Esophagus muscularis mucosa (tissue), 4 donors: ENCODE measurements at regions not wholly inside any gene's neighbourhood (a gene's known extent, or its start where the extent isn't known, plus 50 kb on each side); places are given as distances from the start of the nearest gene placed in this dataset.
A peak's percentile ranks its signal among the peaks of the same experiment; 100 is the strongest.

Experiments used
- DNase-seq: peaks from one replicate; pipeline ENCODE4 v3.0.0-alpha.2; 2017; ENCODE audit errors: extremely low spot score
- H3K27ac ChIP-seq, 4 donors: fragments of 200-600 bp; sonication (generic); replicated peaks in 1 of 4; 1 replicate in 3 of 4; 2 replicates in 1 of 4; pipeline ENCODE4 v1.5.1; 2016 to 2019; ENCODE audit warnings: mild to moderate bottlenecking in 1 of 4
- H3K27me3 ChIP-seq, 4 donors: fragments of 200-600 bp; sonication (generic); one replicate each; pipeline versions ENCODE4 v1.5.1 to v1.6.0; 2016 to 2019
- H3K36me3 ChIP-seq, 4 donors: fragments of 200-600 bp; sonication (generic); one replicate each; pipeline ENCODE4 v1.5.1; 2016 to 2019
- H3K4me1 ChIP-seq, 4 donors: fragments of 200-600 bp; sonication (generic); one replicate each; pipeline ENCODE4 v1.5.1; 2016 to 2019
- H3K4me3 ChIP-seq, 4 donors: fragments of 200-600 bp; sonication (generic); 1 replicate in 2 of 4; 2 replicates in 2 of 4; pipeline ENCODE4 v1.5.1; 2016 to 2019; ENCODE audit warnings: mild to moderate bottlenecking in 4 of 4, moderate library complexity in 1 of 4
- H3K9me3 ChIP-seq, 4 donors: fragments of 200-600 bp; sonication (generic); 1 replicate in 3 of 4; 2 replicates in 1 of 4; pipeline ENCODE4 v1.5.1; 2016 to 2019
- EP300 ChIP-seq: sonication (generic); formaldehyde crosslinking; IDR thresholded peaks from one replicate; pipeline ENCODE4 v1.6.1; 2017; ENCODE audit warnings: antibody characterized with exemption
- POLR2A ChIP-seq: fragments of 450-650 bp; IDR thresholded peaks from one replicate; pipeline ENCODE4 v1.6.1; 2017; ENCODE audit warnings: antibody characterized with exemption, moderate library complexity, mild to moderate bottlenecking, low read depth
- POLR2AphosphoS5 ChIP-seq, 2 donors: sonication (generic); formaldehyde crosslinking; IDR thresholded peaks; one replicate each; pipeline ENCODE4 v1.6.1; 2017; ENCODE audit warnings: antibody characterized with exemption in 2 of 2
- WGBS: methylation state at CpG from one replicate; pipeline ENCODE4 v1.1.5; 2018; 5-methylcytosine and 5-hydroxymethylcytosine counted together
- intact Hi-C: fragments of 100-400 bp; cut with DNase I; formaldehyde crosslinking; loops from one replicate; pipeline ENCODE4 v1.15.1; 2023
- TF ChIP-seq, protein P1 (sequence below), 3 experiments: fragments of 200-600 bp in 2 of 3; fragments of 450-650 bp in 1 of 3; sonication (generic) in 2 of 3; IDR thresholded peaks; one replicate each; pipeline ENCODE4 v1.5.1; 2017 to 2019; ENCODE audit warnings: antibody characterized with exemption in 3 of 3, mild to moderate bottlenecking in 2 of 3, moderate library complexity in 1 of 3

DNA sequence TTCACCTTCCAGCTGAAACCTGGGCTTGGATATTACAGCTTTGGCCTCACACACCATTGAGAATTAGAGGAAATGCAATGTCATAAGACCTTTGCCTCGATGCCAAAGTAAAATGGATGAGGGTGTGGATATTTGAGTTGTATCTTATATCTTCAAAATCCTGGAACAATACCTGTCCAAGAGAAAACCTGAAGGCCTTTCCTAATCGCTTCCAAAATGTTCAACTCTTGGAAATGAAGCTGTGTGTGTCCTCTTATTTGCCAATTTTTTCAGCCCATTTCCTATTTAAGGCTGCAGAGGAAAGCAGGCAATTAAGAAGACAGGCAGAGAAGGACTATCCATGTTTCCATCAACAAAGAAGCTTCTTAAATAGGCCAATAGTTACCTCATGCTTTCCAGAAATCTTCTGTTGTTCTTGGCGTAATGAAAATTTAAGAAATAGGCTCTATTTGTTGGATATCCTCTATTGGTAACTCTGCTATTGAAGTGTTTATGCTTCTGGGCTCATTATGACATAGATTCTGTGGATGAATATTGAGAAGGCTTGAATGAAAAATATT, 99.5 kb upstream of the ZBTB20 start:
- no peaks in the 10 kb centered on the region for H3K27me3 ChIP-seq
- no peaks in the 10 kb centered on the region for H3K9me3 ChIP-seq
- no peak overlapping the region for H3K4me3 ChIP-seq
- 67% methylated on average over 3 of the region's 3 CpGs for WGBS
- TF ChIP-seq POLR2A (no peak), EP300 (no peak), POLR2AphosphoS5 (IDR thresholded peaks at IDR 0.05) (no peak)
- TF ChIP-seq, protein P1, sequence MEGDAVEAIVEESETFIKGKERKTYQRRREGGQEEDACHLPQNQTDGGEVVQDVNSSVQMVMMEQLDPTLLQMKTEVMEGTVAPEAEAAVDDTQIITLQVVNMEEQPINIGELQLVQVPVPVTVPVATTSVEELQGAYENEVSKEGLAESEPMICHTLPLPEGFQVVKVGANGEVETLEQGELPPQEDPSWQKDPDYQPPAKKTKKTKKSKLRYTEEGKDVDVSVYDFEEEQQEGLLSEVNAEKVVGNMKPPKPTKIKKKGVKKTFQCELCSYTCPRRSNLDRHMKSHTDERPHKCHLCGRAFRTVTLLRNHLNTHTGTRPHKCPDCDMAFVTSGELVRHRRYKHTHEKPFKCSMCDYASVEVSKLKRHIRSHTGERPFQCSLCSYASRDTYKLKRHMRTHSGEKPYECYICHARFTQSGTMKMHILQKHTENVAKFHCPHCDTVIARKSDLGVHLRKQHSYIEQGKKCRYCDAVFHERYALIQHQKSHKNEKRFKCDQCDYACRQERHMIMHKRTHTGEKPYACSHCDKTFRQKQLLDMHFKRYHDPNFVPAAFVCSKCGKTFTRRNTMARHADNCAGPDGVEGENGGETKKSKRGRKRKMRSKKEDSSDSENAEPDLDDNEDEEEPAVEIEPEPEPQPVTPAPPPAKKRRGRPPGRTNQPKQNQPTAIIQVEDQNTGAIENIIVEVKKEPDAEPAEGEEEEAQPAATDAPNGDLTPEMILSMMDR (IDR thresholded peaks at IDR 0.05) = no peak
- no peaks in the 10 kb centered on the region for H3K4me1 ChIP-seq
- peak overlapping the region in 1 of 4 donors; percentile 35 for H3K27ac ChIP-seq
- H3K36me3 ChIP-seq = no peaks in the 10 kb centered on the region
- intact Hi-C loops = no loop called here
- no peak for DNase-seq

DNA sequence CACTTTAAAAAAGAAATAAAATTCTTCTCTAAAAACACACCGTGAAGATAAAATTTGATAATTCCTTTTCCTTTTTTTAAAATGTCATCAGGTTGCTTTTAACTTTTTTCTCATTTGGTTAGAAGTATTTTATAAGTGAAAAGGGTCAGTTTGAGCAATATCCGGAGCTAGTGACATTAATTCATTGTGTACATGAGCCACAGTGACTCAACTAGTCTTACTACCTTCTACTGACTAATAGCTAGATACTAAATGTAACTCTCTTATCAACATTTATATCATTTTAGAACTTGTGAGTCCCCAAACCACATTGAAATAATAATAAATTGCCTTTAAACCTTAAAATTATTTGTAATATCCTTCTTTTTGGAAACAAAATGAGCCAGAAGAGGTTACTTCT, 101.2 kb upstream of the ZBTB20 start:
- no peak overlapping the region for H3K4me3 ChIP-seq
- H3K4me1 ChIP-seq = no peaks in the 10 kb centered on the region
- WGBS = 79% methylated on average over 2 of the region's 2 CpGs
- no peak for DNase-seq
- no peaks in the 10 kb centered on the region for H3K36me3 ChIP-seq
- TF ChIP-seq EP300 (no peak), POLR2AphosphoS5 (IDR thresholded peaks at IDR 0.05) (no peak), POLR2A (no peak)
- TF ChIP-seq, protein P1 (IDR thresholded peaks at IDR 0.05) = no peak
- H3K27me3 ChIP-seq = no peaks in the 10 kb centered on the region
- intact Hi-C loops = no loop called here
- H3K27ac ChIP-seq = no peak overlapping the region
- H3K9me3 ChIP-seq = no peaks in the 10 kb centered on the region

DNA sequence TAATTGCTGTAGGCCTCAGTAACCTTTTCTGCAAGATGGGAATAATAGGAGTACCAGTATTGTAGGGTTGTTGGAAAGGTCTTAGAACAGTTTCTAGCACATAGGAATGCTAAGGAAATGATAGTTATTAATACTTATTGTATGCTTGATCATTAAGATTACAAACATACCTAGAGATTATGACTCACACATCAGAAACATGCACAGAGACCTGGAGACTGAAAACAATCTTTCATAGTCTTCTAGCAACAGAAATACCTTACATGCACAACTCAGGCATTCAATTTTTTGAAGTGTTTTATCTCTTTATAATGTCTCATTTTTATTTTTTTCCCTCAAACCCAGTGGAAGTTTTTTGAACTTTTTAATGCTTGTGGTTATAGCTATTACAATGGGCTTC, 104.4 kb upstream of the ZBTB20 start:
- H3K4me3 ChIP-seq = no peak overlapping the region
- H3K36me3 ChIP-seq = no peaks in the 10 kb centered on the region
- peaks cover 0 to 6% (median 2%) of the 10 kb centered on the region in 4 donors for H3K9me3 ChIP-seq
- H3K27ac ChIP-seq = no peak overlapping the region
- no peaks in the 10 kb centered on the region for H3K27me3 ChIP-seq
- H3K4me1 ChIP-seq = no peaks in the 10 kb centered on the region
- DNase-seq = no peak
- intact Hi-C loops = no loop called here
- TF ChIP-seq, protein P1 (IDR thresholded peaks at IDR 0.05) = no peak

DNA sequence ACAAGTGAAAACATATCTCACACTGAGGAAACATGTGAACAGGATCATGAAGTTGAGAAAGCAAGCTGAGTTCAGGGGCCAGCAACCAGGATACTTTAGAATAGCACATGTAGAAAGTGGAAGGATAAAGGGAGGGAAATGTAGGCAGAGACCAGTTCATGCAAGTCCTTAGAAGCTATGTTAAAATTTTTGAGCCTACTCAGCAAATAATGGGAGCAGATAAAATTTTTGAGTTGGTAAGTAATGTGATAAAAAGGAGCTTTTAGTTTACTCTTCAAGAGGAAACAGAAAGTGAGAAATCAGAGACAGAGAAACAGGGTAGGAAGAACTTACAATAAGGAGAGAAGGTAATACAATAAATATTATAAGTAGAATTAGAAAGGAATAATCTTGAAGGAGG, 105.6 kb upstream of the ZBTB20 start:
- H3K27ac ChIP-seq = no peak overlapping the region
- no peaks in the 10 kb centered on the region for H3K27me3 ChIP-seq
- TF ChIP-seq POLR2A (no peak), POLR2AphosphoS5 (IDR thresholded peaks at IDR 0.05) (no peak), EP300 (no peak)
- TF ChIP-seq, protein P1 (IDR thresholded peaks at IDR 0.05) = no peak
- intact Hi-C loops = no loop called here
- H3K36me3 ChIP-seq = no peaks in the 10 kb centered on the region
- no peaks in the 10 kb centered on the region for H3K4me1 ChIP-seq
- peaks cover 0 to 12% (median 4%) of the 10 kb centered on the region in 4 donors for H3K9me3 ChIP-seq
- DNase-seq = no peak
- no peak overlapping the region for H3K4me3 ChIP-seq

DNA sequence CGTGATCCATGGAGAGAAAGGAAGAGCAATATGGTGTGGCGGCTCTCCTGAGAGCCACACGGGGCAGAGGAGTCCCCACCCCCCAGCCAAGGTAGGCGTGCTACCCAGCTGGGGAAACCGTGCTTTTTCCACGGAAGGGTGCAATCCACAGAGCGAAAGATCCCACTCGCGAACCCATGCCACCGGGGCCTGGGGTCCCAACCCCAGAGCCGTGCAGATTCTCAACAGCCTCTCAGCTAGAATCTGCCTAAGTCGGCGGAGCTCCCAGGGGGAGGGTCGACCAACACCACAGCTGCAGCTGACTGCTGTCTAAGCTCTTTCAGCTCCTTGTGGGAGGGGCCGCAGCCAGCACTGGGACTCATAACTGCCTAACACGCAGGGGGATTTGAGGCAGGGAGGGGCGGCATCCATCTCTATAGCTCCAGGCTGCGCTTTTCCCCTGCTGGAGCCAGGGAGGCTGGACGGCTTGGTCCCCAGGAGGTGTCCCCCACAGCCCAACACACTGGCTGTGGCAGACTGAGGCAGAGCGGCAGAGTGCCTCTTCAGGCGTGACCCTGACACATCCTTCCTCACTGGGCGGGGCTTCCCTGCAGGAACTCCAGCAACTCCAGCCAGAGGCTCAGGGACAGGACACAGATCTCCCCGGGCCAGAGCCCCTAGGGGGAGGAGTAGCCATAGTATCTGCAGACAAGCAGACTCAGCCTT, 107.6 kb upstream of the ZBTB20 start:
- 98% methylated on average over 7 of the region's 23 CpGs for WGBS
- Histone ChIP-seq H3K9me3 (peaks cover 0 to 12% (median 4%) of the 10 kb centered on the region in 4 donors), H3K36me3 (no peaks in the 10 kb centered on the region), H3K4me1 (no peaks in the 10 kb centered on the region), H3K27ac (no peak overlapping the region), H3K27me3 (no peaks in the 10 kb centered on the region), H3K4me3 (no peak overlapping the region)
- no peak for DNase-seq
- TF ChIP-seq, protein P1 (IDR thresholded peaks at IDR 0.05) = no peak
- TF ChIP-seq POLR2AphosphoS5 (IDR thresholded peaks at IDR 0.05) (no peak), POLR2A (no peak), EP300 (no peak)
- intact Hi-C loops = no loop called here
